Left kidney (tissue), 1 donor: ENCODE measurements at regions not wholly inside any gene's neighbourhood (a gene's known extent, or its start where the extent isn't known, plus 50 kb on each side); places are given as distances from the start of the nearest gene placed in this dataset.

ENCODE experiments used
- DNase-seq: peaks from one replicate; pipeline ENCODE4 v3.0.0-alpha.2; 2013

DNA sequence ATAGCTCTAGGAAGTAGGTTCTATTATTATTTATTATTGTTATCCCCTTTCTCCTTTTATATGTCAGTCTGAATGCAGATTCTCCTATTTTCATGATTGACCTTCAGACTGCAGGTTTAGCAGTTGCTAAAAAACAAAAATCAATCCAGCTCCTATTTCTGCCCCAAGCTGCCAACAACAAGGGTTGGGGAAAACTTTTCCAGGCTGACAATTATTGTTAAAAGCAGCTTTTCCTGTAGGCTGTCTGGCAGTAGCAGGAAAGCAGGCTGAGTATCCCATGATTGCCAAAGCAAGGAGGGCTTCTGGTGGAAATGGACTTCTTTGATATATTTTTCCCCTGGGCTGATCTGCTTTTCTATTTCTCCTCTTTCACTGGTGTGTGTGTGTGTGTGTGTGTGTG is 78.0 kb upstream of the CTLA4 start:
- DNase-seq = no peak

DNA sequence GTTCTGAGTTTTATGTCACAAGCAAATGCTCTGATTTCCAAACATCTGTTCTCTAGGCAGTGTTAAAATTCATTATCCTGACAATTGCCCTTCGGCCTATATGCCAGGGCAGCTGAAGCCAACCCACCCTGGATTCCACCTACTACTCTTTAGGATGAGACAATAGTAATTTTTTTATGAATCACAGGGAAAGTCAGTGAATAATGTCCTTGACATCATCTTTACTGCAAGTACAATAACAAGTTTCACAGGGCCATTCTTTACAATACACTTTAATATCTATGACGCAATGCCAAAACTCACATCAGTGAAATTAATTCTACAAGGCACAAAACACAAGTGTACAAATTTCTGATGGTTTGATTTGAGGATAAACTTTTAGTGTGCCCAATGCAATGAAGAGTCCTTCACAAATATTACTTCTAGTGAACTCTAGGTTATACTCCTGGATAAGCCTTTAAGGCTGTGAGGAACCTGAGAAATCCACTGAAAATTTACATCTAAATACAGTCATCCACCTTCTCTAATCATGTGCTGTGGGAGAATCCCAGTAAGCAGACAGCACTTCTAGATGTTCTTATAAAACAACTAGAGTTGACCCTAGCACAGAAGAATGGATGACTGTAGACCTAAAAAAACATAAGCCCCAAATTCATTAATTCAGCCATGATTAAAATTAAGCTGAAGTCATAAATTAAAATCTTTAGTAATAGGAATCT is 77.3 kb upstream of the CTLA4 start:
- DNase-seq = no peak

DNA sequence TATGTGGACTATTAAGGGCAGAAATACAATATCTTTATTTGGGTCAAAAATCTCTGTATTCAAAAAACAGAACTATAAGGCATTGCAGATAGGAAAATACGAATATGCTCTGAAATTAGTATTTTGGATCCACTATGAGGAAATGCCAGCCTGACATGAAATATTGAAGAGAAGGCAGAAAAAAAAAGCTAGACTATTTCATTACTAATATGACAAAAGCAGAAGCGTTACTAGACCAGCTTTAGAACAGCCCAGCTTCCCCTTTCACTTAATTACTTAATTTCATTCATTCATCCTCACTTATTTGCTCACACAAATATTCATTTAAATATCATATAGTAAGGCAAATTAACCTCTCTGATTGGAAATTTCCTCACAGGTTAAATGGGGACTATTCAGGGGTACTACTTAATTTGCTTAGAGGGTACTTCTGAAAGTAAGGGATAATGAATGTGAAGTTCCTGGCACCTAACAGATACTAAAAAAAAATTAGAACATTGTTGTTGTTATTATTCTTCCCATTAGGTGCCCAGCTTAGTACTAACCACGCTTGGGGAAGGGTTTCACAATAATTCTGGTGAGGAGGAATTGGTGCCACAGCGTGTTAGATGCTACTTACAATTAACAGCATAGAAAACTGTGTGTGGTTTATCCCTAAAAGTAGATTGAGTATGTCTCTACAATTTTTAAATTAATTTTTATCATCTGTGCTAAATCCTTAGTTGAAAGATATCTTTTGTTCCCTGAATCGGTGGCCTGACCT is 71.1 kb upstream of the CTLA4 start:
- no peak for DNase-seq

DNA sequence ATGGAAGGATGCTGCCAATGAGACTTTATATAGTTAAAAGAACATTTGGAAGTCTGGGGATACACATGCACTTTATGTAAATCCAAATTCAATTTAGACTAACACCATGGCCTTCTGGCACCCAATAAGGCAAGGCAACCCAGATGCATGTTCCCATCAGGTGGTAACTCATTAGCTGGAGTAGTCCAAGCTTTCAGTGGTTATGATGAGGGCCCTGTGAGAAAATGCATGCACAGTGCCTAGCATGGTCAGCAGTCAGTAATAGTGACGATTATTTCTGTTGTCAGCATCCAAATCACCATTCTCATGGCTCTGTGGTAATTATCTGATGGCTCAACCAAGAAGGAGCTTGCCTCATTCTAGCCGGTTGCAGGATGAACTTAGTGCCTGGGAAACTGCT is 70.3 kb upstream of the CTLA4 start:
- no peak for DNase-seq

DNA sequence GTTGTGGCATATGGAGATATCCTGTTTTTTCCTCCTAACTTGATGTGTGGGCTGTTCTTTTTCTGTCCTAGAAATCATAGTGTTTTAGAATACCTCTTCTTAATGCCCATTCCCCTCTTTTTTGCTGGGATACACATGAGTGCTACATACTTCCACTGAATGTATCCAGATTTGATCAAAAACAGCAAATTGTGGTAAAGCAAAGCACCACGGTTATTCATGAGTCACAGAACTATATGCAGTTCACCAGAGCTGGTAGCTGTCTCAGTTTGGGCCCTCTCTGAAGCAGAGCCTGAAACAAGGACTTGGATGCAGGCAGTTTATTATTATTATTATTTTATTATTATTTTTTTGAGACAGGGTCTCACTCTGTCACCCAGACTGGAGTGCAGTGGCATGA is 69.9 kb upstream of the CTLA4 start:
- DNase-seq = no peak

DNA sequence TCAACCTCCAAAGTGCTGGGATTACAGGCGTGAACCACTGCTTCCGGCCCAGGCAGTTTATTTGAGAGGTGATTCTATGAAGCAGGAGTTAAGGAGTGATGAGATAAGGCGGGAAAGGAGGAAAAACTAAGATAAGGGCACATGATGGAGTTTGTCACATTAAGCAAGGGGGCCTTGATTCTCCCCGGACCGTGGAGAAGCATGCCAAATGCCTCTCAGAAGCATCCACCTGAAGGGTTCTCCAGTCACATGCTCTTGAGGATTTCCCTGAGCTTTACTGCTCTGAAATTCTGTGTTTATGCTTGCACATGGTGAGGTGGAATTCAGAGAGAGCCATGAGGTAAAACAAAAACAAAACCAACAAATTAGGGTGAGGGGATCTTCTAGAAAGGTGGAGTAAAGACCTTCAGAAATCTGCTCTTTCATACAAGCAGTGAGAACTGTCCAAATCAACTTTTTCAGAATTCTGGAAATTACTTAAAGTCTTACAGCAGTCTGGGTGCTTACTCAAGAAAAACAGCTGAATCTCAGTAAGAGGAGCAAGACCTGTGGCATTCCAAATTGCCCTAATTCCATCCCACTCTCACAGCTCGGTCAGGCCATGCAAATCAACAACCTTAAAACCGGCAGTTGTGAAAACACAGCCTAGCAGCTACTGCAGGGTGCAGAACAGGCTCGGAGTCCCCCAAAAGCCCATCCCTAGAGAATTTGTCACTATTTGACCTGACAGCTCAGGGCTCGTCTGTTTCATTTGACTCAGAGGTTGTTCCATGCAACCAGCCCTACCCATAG is 69.1 kb upstream of the CTLA4 start:
- DNase-seq = no peak

DNA sequence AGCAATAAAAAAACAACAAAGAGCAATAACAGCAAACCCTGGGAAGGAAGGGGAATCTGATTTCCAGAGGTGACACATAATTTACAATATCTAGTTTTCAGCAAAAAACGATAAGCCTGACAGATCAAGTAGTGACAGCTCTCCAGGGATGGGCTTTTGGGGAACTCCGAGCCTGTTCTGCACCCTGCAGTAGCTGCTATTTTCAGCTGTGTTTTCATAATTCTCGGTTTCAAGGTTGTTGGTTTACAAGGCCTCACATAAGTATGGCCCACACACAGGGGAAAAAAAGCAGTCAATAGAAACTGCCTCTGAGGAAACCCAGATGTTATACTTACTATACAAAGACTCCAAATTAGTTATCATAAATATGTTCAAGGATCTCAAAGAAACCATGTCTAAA is 67.7 kb upstream of the CTLA4 start:
- no peak for DNase-seq

DNA sequence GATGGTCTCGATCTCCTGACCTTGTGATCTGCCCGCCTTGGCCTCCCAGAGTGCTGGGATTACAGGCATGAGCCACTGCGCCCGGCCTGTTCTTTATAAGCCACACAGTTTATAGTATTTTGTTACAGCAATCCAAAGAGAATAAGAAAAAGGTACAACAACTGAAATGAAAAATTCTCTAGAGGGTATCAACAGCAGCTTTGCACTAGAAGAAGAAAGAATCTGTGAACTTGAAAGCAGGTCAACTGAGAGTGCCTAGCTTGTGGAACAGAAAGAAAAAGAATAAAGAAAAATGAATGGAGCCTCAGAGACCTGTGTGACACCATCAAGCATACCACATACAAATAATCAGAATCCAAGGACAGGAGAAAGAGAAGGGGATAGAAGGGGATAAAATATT is 66.8 kb upstream of the CTLA4 start:
- no peak for DNase-seq

DNA sequence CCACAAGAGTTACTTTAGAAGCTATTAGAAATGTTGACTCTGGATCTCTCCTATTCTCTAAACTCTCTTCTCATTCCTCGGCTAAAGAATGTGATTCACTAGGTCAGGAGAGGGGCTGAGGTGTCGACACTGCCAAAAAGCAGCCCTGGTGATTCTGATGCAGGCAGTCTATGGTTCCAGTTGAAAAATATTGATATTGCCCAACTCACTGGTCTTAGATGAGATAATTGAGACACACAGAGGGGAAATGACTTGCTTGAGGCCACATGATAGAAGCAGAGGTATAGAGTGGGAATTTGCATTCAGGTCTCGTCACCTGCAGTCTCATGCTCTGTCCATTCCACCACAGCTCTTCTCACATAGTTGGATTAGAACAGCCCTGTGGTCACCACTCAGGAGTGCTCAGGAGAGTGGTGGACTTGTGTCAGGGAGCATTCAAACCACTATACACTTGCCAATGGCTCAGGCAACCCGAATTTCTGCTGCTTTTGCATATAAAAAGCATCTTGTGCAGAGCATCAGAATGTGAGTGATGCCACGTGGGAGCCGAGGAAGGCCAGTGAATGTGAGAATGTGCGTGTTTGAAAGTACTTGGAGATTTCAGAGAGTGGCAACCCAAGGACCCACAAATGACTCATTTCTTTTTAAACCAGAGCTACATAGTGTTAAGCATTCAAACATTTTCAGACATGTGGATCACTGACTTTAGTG is 65.1 kb upstream of the CTLA4 start:
- DNase-seq = no peak

DNA sequence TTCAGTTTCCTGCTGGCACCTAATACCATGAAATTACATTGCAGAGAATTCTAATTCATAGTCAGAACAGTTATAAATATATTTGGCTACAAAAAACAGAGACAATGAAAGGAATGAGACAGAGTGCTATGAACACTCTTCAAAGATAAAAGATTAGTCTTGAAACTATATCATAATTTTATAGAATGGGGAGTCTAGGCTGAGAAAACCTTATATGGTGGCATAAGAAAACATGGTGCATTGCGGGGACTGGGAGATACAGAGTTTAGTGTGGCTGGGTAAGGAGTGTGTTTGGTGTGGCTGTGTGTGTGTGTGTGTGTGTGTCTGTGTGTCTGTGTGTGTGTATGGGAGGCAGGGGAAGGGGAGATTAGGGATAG is 64.5 kb upstream of the CTLA4 start:
- no peak for DNase-seq

DNA sequence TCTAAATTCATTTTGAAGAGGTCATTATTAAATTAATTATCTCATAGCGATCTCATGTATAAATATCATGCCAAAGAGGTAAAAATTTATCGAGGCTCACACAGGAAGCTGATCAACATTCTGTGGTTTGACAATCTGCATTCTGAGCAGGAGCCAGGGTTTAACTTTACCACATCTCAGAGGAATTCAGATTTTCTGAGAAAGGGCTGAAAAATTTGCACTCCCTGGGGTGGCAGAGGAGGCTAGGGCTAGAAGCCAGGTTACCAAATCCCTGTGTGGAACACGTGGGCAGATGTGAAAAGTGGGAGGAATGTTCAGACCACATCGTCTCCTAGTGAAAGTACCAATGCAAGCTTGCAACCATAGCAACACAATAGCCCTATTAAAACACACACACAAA is 63.5 kb upstream of the CTLA4 start:
- DNase-seq = no peak

DNA sequence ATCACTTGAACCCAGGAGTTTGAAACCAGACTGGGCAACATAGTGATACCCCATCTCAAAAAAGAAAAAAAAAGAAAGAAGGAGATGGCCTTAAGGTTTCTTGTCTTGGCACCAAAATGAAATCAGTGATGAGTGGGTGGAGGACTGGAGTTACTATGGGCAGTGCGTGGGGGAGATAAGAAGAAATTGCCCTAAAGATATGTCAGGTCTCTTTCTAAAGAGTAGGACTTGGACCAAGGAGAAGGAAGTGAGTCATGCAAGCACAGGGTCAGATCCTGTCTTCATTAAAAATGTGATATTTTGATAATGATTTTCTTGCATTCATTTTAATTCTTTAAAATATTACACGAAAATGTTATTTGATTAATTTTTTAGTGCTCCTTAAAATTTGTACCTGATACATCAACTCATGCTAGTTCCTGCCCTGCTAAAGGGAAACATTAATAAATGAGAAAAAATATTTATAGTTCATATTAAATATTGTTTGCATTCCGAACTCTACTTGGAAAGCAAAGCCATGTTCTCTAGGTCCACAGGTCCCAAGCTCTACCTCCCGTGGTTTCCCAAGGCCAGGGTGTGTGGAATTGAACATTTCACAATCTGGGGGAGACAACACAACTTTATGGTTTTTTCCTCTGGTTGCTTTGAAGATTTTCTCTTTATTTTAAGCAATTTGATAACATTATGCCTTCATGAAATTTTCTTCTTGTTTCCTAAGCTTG is 62.6 kb upstream of the CTLA4 start:
- no peak for DNase-seq

DNA sequence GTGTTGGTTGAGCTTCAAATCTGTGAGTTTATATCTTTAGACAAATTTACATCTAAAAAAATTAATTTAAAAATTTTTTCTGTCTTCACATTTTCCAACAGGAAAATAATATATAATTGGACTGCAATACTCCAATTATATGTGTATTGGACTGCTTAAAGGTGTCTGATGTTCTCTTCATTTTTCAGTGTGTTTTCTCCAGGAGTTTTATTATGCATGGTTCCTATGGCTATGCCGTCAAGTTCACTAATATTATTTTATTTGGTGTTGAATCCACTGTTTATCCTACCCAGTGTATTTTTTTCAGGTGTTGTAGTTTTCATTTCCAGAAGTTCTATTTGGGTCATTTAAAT is 62.1 kb upstream of the CTLA4 start:
- no peak for DNase-seq

DNA sequence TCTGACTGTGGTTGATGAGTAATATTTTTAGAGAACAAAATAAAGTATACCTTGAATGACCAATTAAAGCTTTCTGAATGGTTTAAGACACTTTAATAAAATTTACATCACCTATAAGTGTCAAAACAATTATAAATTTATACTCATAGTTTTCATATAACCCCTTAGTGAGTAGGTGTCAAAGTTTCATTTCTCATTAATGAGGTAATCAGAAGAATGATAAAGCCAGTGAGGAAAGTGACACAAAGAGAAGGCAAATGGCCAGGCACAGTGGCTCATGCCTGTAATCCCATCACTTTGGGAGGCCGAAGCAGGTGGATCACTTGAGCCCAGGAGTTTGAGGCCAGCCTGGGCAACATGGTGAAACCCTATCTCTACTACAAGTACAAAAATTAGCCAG is 60.8 kb upstream of the CTLA4 start:
- no peak for DNase-seq

DNA sequence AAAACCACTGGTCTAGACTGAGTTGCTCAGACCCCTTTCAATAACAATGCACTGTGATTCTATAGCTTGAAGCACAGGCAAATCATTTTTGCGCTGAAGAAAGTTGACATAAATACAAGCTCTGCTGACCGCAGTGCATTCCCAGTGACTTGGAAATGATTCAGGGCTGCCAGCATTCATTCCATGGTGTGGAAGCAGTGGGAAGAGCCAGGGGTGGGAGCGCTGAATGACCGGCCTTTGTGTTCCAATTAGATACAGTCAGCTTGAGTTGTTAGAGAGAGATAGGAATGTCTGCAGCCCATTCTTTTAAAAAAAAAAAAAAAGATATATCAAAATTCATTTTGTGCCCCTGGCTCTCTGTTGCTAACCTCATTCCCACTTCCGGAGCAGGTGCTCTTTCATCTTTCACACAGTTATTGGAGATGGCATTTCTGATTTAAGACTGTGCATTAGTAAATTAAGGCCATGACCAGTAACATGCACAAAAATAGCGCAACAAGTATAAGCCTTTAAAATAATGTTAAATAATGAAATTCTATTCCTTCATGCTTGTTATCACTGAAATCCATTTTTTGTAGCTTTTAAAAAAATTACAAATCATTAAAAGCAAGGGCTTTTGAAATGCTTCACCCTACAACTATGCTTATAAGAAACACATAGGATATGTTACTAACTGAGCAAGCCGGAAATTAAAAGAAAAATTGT is 59.4 kb upstream of the CTLA4 start:
- DNase-seq = no peak

DNA sequence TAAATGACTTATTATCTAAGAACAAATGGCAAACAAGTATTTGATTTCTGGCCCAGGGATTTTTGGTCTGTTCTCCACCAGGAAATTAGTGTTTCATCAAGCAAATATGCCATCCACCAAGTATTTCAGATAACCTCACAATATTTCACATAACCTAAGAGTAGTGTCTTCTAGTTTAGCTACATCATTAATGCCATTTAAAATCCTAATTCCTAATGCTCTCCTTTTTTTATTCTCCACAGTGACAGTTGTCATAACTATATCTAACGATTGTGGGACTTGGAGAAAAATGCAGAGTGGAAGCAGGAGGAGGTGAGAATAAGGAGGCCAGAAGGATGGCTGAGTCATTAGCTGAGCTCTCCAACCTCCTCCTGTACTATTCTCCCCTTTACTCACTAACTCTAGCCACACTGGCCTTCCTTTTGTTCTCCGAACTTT is 58.5 kb upstream of the CTLA4 start:
- DNase-seq = no peak

DNA sequence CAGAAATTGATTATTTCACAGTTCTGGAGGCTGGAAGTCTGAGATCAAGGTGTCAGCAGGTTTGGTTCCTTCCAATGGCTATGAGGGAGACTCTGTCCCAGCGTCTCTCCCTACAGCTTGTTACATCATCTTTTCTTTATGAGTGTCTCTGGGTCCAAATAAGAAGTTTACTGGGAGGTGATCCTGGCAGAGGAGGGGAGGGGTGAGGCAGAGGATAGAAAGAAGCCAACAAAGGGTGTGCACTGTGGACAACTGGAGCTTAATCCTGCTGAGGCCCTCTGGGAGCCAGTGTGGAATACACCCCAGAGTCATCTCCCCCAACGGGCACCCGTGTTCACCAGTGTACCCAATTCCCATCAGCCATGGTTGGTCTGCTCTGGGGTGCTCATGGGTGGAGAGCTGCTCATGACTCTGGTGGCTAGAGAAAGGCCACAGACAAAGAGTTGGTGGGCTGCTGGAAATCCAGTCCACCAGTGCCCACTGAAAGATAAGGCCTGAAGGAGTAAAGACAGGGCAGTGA is 57.5 kb upstream of the CTLA4 start:
- DNase-seq = no peak

DNA sequence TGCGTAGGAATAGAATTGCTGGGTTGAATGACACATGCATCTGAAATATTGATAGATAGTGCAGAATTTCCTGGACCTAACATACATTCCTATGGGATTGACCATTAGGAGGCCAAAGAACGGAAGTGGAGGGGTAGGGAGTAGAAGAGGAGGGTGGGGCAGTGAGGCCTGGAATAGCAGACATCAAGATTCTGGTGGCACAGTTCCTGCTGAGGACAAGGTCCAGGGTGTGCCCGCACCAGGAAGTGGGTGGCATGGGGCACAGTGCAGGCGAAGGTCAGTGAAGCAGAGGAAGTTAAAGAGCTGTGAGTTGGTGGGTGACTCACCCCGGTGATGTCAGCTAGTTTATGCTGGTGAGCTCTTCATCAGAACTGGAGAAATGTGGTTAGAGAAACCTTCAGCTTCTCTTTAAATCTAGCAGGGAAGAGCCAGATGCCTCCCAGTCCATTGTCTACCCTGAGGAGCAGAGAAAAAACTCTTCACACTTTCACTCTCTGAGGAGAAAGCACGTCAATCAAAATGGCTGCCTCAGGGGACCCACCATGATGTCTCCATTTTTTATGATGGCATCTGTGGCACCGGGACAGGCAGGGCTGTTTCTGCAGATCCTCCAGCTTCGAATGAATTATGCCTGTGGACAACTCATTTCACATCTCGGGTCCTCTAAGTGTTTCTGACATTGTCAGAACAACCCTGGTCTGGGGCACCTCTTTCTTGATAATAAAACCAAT is 55.9 kb upstream of the CTLA4 start:
- DNase-seq = no peak

DNA sequence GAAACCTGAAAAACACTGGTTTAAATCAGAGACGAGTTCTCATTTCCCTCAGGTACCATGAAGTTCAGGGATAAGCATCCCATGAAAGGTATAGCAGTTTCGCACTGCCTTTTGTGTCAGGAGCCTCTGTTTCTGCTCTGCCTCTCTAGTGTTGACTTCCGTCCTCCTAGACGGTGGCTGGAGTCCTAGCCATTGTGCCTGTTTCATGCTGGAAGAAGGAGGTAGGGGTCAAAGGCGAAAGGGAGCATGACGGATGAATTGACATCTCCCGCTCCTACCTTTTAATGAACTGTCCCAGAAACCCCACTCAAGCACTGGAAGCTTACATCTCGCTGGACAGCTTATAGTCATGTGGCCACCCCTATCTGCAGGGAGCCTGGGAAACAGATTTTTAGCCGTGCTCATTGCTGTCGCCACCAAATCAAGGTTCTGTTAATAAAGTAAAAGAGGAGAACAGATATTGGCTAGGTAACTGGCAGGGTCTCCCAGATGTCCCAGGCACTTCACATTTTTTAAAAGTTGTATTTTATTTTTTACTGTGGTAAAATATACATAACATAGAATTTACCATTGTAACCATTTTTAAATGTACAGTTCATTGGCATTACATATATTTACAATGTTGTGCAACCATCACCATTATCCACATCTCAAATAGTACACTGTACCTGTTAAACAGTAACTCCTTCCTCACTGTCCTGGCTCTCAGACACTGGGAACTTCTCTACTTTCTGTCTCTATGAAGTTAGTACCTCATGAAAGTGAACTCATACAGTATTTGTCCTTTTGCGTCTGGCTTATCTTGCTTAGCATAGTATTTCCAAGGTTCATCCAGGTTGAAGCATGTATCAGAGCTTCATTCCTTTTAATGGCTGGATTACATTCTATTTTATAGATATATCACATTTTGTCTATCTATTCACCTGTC is 55.0 kb upstream of the CTLA4 start:
- no peak for DNase-seq
